Glutamatergic neuron (in vitro differentiated cells): ENCODE measurements at regions not wholly inside any gene's neighbourhood (a gene's known extent, or its start where the extent isn't known, plus 50 kb on each side); places are given as distances from the start of the nearest gene placed in this dataset.
"Not testable (repeated sequence)": the region's sequence is repeated elsewhere in the genome, so short reads cannot be mapped to it uniquely, and the experiment has no call there.

Experiments used
- DNase-seq: peaks from one replicate; pipeline ENCODE4 v3.0.0; 2022
- H3K27ac Mint-ChIP-seq: one replicate; pipeline ENCODE4 v1.8.0; 2020; ENCODE audit warnings: mild to moderate bottlenecking, mixed read lengths, inconsistent platforms; ENCODE audit not compliant: unreplicated experiment
- H3K27me3 Mint-ChIP-seq: one replicate; pipeline ENCODE4 v1.8.0; 2020; ENCODE audit warnings: mild to moderate bottlenecking, moderate library complexity, mixed read lengths, inconsistent platforms; ENCODE audit not compliant: unreplicated experiment
- H3K36me3 Mint-ChIP-seq: one replicate; pipeline ENCODE4 v1.8.0; 2020; ENCODE audit warnings: mild to moderate bottlenecking, mixed read lengths, inconsistent platforms; ENCODE audit not compliant: unreplicated experiment
- H3K4me1 Mint-ChIP-seq: one replicate; pipeline ENCODE4 v1.8.0; 2020; ENCODE audit warnings: mild to moderate bottlenecking, low read depth, mixed read lengths, inconsistent platforms; ENCODE audit not compliant: unreplicated experiment
- H3K4me3 Mint-ChIP-seq: one replicate; pipeline ENCODE4 v1.8.0; 2020; ENCODE audit warnings: mild to moderate bottlenecking, mixed read lengths, inconsistent platforms; ENCODE audit not compliant: unreplicated experiment
- H3K9me3 Mint-ChIP-seq: one replicate; pipeline ENCODE4 v1.8.0; 2020; ENCODE audit warnings: mild to moderate bottlenecking, moderate library complexity, mixed read lengths, inconsistent platforms; ENCODE audit not compliant: unreplicated experiment
- TF ChIP-seq, protein P1 (sequence below): fragments of 200-600 bp; sonication (generic); IDR thresholded peaks from one replicate; pipeline ENCODE4 v1.5.0; 2021; ENCODE audit not compliant: partially characterized antibody, unreplicated experiment

DNA sequence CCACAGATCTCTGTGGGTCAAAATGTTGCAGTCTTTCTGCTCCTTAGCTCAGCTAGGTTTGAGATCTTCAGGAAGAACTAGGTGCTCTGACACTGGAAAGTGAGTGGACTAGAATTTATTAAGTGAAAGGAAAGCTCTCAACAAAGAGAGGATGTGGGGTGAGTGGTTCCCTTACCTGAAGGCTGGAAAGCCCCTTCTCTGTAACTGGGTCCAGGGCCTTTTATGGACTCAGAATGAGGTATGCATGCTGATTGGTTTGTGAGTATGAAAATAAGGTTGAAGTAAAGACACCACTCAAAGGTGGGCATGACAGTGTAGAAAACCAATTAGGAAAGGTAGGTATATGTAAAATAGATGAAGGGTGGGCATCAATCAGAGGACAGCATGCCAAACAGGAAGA is 485.5 kb downstream of the CD109 start:
- H3K9me3 Mint-ChIP-seq = no peaks in the 10 kb centered on the region
- no peak overlapping the region for H3K4me3 Mint-ChIP-seq

DNA sequence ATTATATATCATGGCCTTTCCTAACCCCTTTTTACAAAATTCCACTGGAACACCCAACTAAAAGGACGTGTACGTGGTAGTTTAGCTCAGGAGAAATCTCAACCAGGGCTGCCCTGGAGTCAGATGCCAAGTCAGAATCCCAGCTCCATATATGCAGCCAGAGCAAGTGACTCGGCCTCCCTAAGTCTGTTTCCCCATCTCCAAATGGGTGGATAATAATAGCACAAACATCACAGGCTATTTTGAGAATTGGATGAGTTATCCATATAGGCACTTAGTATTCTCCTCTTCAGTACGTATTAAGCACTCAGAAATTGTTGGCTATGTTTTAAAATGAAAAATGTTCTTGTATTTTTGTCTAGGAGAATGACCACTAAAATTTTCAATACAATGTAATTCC is 481.5 kb downstream of the CD109 start:
- Mint-ChIP-seq H3K9me3 (no peaks in the 10 kb centered on the region), H3K4me3 (no peak overlapping the region), H3K27ac (no peak overlapping the region), H3K36me3 (no peaks in the 10 kb centered on the region), H3K4me1 (no peaks in the 10 kb centered on the region), H3K27me3 (no peaks in the 10 kb centered on the region)
- no peak for DNase-seq
- TF ChIP-seq, protein P1, sequence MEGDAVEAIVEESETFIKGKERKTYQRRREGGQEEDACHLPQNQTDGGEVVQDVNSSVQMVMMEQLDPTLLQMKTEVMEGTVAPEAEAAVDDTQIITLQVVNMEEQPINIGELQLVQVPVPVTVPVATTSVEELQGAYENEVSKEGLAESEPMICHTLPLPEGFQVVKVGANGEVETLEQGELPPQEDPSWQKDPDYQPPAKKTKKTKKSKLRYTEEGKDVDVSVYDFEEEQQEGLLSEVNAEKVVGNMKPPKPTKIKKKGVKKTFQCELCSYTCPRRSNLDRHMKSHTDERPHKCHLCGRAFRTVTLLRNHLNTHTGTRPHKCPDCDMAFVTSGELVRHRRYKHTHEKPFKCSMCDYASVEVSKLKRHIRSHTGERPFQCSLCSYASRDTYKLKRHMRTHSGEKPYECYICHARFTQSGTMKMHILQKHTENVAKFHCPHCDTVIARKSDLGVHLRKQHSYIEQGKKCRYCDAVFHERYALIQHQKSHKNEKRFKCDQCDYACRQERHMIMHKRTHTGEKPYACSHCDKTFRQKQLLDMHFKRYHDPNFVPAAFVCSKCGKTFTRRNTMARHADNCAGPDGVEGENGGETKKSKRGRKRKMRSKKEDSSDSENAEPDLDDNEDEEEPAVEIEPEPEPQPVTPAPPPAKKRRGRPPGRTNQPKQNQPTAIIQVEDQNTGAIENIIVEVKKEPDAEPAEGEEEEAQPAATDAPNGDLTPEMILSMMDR = no peak

More for the DNA sequence above, 485.5 kb downstream of the CD109 start:
- H3K4me1 Mint-ChIP-seq = no peaks in the 10 kb centered on the region
- H3K27me3 Mint-ChIP-seq = no peaks in the 10 kb centered on the region
- no peak overlapping the region for H3K27ac Mint-ChIP-seq
- DNase-seq = no peak
- H3K36me3 Mint-ChIP-seq = no peaks in the 10 kb centered on the region
- TF ChIP-seq, protein P1 = no peak

DNA sequence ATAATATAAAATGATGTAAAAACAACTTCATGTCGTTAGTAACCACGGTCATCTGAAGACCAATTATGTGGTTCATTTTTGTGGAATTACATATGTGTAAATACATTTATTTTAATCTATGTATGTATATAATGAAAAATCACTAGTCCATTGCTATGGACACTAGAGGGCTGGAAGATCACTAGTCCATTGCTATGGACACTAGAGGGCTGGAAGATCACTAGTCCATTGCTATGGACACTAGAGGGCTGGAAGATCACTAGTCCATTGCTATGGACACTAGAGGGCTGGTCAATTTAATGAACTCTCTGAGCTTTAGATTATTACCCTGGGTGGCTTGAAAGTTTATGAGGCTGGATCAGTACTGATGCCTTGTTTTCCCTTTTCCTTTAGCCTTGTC is 474.5 kb downstream of the CD109 start:
- H3K27me3 Mint-ChIP-seq, H3K9me3 Mint-ChIP-seq, H3K36me3 Mint-ChIP-seq, DNase-seq, H3K4me1 Mint-ChIP-seq, H3K27ac Mint-ChIP-seq, H3K4me3 Mint-ChIP-seq: not testable (repeated sequence)

DNA sequence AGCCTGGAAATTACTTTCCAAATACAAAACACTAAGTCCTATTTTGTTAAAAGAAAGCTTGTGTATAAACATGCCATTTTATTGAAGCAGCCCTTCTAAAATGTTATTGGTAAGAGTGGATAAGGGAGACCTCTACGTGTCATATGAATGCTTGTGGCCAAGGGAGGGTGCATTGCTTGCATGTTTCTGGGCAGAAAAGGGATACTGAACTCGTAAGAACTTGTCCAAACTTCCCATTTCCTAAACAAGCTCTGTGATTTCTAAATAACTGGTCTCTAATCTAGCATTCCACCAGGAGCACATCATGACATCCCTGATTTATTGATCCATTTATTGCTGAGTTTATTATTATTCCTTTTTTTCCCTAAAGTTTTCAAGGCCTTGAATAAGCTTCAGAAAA is 474.1 kb downstream of the CD109 start:
- Mint-ChIP-seq H3K27me3 (no peaks in the 10 kb centered on the region), H3K27ac (no peak overlapping the region), H3K36me3 (no peaks in the 10 kb centered on the region), H3K4me3 (no peak overlapping the region), H3K9me3 (no peaks in the 10 kb centered on the region), H3K4me1 (no peaks in the 10 kb centered on the region)
- no peak for DNase-seq
- TF ChIP-seq, protein P1 = no peak

DNA sequence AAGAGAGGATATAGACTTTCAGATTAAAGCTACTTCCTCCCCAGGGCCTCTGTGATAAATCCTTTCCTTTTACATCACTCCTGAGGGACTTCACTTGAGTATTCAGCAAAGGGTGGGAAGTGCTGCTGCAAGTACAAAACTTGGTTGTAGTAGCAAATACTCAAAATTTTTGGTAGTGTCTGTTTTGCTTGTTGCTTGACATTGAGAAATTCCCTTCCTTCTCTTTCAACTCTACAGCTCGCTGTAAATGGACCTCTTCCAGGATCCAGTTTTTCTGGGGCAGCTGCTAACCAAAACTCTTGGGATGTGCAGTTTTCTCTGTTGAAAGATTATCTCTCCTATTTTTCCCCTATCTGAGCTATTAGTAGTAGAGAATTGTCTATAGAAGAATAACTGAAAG is 472.0 kb downstream of the CD109 start:
- H3K36me3 Mint-ChIP-seq = no peaks in the 10 kb centered on the region
- H3K27me3 Mint-ChIP-seq = no peaks in the 10 kb centered on the region
- no peak for DNase-seq
- TF ChIP-seq, protein P1 = no peak
- no peak overlapping the region for H3K4me3 Mint-ChIP-seq
- no peak overlapping the region for H3K27ac Mint-ChIP-seq
- no peaks in the 10 kb centered on the region for H3K9me3 Mint-ChIP-seq
- H3K4me1 Mint-ChIP-seq = no peaks in the 10 kb centered on the region

DNA sequence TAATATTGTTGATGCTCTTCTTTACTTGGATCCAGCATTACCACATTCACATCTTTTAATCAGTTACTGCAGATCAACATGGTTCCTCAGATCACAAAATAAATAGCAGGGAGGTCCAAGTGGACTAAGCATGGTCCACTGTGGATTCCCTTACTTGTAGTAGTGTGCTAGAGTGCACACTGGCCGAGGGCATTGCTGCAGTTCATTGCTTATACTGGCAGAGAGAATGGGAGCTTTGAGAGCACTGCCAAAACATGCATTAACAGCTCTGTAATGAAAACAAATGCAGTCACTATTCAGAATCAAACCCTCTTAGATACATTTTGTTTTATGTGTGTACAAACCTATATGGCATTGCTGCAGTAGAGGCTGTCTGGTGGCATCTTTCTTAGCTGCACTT is 471.5 kb downstream of the CD109 start:
- Mint-ChIP-seq H3K4me3 (no peak overlapping the region), H3K4me1 (no peaks in the 10 kb centered on the region), H3K36me3 (no peaks in the 10 kb centered on the region), H3K9me3 (no peaks in the 10 kb centered on the region), H3K27ac (no peak overlapping the region), H3K27me3 (no peaks in the 10 kb centered on the region)
- DNase-seq = no peak
- TF ChIP-seq, protein P1 = no peak
